Endodermal cell (in vitro differentiated cells): ENCODE measurements at regions not wholly inside any gene's neighbourhood (a gene's known extent, or its start where the extent isn't known, plus 50 kb on each side); places are given as distances from the start of the nearest gene placed in this dataset.

ENCODE experiments used
- DNase-seq: peaks from one replicate; pipeline ENCODE4 v3.0.0-alpha.2; 2017
- H3K27ac ChIP-seq: 2 replicates; pipeline ENCODE4 v1.5.1; 2013; ENCODE audit warnings: mild to moderate bottlenecking, low read depth, low read length, moderate library complexity
- H3K27me3 ChIP-seq: 2 replicates; pipeline ENCODE4 v1.6.1; 2013; ENCODE audit warnings: mild to moderate bottlenecking, low read length, moderate library complexity; ENCODE audit not compliant: insufficient read depth, control insufficient read depth, poor library complexity, severe bottlenecking
- H3K36me3 ChIP-seq: 2 replicates; pipeline ENCODE4 v1.7.0; 2013; ENCODE audit warnings: mild to moderate bottlenecking, low read length, moderate library complexity; ENCODE audit not compliant: control insufficient read depth, insufficient read depth
- H3K4me1 ChIP-seq: one replicate; pipeline ENCODE4 v1.7.0; 2013; ENCODE audit warnings: low read length; ENCODE audit not compliant: control insufficient read depth, insufficient read depth
- H3K4me3 ChIP-seq: 2 replicates; pipeline ENCODE4 v1.5.1; 2013; ENCODE audit warnings: mild to moderate bottlenecking, low read length, moderate library complexity
- H3K9ac ChIP-seq: 2 replicates; pipeline ENCODE4 v1.6.1; 2013; ENCODE audit warnings: mild to moderate bottlenecking, low read length, moderate library complexity; ENCODE audit not compliant: poor library complexity, severe bottlenecking; ENCODE audit errors: extremely low read depth
- H3K9me3 ChIP-seq: 2 replicates; pipeline ENCODE4 v1.6.1; 2013; ENCODE audit warnings: mild to moderate bottlenecking, low read length, moderate library complexity; ENCODE audit not compliant: control insufficient read depth
- H3K27ac Mint-ChIP-seq: 2 replicates; pipeline ENCODE4 v1.8.0; 2020; ENCODE audit warnings: mixed read lengths
- H3K27me3 Mint-ChIP-seq: 2 replicates; pipeline ENCODE4 v1.8.0; 2021; ENCODE audit warnings: mild to moderate bottlenecking, mixed read lengths; ENCODE audit not compliant: insufficient read depth
- H3K36me3 Mint-ChIP-seq: 2 replicates; pipeline ENCODE4 v1.8.0; 2020; ENCODE audit warnings: low read depth, mixed read lengths
- H3K4me1 Mint-ChIP-seq: 2 replicates; pipeline ENCODE4 v1.8.0; 2020; ENCODE audit warnings: mixed read lengths
- H3K4me3 Mint-ChIP-seq: 2 replicates; pipeline ENCODE4 v1.8.0; 2020; ENCODE audit warnings: mild to moderate bottlenecking, moderate library complexity, mixed read lengths
- H3K9me3 Mint-ChIP-seq: 2 replicates; pipeline ENCODE4 v1.8.0; 2020; ENCODE audit warnings: mild to moderate bottlenecking, mixed read lengths
- CTCF ChIP-seq: fragments of 200-600 bp; sonication (generic); conservative IDR thresholded peaks from 2 replicates; pipeline ENCODE4 v1.5.0; 2021; ENCODE audit warnings: antibody characterized with exemption, mild to moderate bottlenecking
- WGBS, 2 experiments: methylation state at CpG; one replicate each; pipeline versions ENCODE4 v1.1.5 to v1.1.7; 2013; ENCODE audit warnings: missing lambda C conversion rate in 2 of 2, mixed read lengths in 1 of 2; ENCODE audit not compliant: insufficient coverage in 1 of 2, insufficient read length in 1 of 2; 5-methylcytosine and 5-hydroxymethylcytosine counted together

- Histone ChIP-seq H3K4me1 (no peaks in the 10 kb centered on the region), H3K27ac (no peak overlapping the region), H3K4me3 (no peak overlapping the region), H3K27me3 (no peaks in the 10 kb centered on the region), H3K36me3 (no peaks in the 10 kb centered on the region), H3K9me3 (peaks cover 6% of the 10 kb centered on the region), H3K9ac (no peak overlapping the region)
- Mint-ChIP-seq H3K36me3 (no peaks in the 10 kb centered on the region), H3K27ac (no peak overlapping the region), H3K4me1 (peaks cover 13% of the 10 kb centered on the region), H3K9me3 (peaks cover 13% of the 10 kb centered on the region), H3K27me3 (peaks cover 6% of the 10 kb centered on the region), H3K4me3 (no peak overlapping the region)
- DNase-seq, result peak; percentile 78
- 57% methylated on average over 4 of the region's 4 CpGs; no CpG with 5 or more reads in 1 of the 2 experiments for WGBS, 2 experiments
- TF ChIP-seq CTCF, result peak; percentile 69
Measured at GRCh38 chr1:5161372-5161771, 507.0 kb downstream of the AJAP1 start.

GRCh38 chr1:5157175-5157574 lies 502.8 kb downstream of the AJAP1 start:
- no peak for TF ChIP-seq CTCF
- 94% methylated on average over 4 of the region's 4 CpGs; no CpG with 5 or more reads in 1 of the 2 experiments for WGBS, 2 experiments
- DNase-seq, result no peak
- Histone ChIP-seq H3K27ac (no peak overlapping the region), H3K36me3 (no peaks in the 10 kb centered on the region), H3K9me3 (peaks cover 31% of the 10 kb centered on the region), H3K4me3 (no peak overlapping the region), H3K4me1 (no peaks in the 10 kb centered on the region), H3K9ac (no peak overlapping the region), H3K27me3 (no peaks in the 10 kb centered on the region)
- peaks cover 48% of the 10 kb centered on the region for H3K9me3 Mint-ChIP-seq
- H3K36me3 Mint-ChIP-seq, result peaks cover 9% of the 10 kb centered on the region
- peaks cover 13% of the 10 kb centered on the region for H3K4me1 Mint-ChIP-seq
- peaks cover 8% of the 10 kb centered on the region for H3K27me3 Mint-ChIP-seq
- H3K4me3 Mint-ChIP-seq, result no peak overlapping the region
- no peak overlapping the region for H3K27ac Mint-ChIP-seq

- no peak overlapping the region for H3K27ac ChIP-seq
- Mint-ChIP-seq H3K27me3 (peaks cover 8% of the 10 kb centered on the region), H3K27ac (no peak overlapping the region), H3K9me3 (peaks cover 48% of the 10 kb centered on the region), H3K36me3 (peaks cover 9% of the 10 kb centered on the region), H3K4me3 (no peak overlapping the region), H3K4me1 (peaks cover 9% of the 10 kb centered on the region)
- no peak for DNase-seq
- WGBS, 2 experiments, result 84 to 90% methylated on average over 2 to 7 of the region's 7 CpGs
- no peaks in the 10 kb centered on the region for H3K36me3 ChIP-seq
- H3K4me3 ChIP-seq, result no peak overlapping the region
- no peaks in the 10 kb centered on the region for H3K27me3 ChIP-seq
- peaks cover 31% of the 10 kb centered on the region for H3K9me3 ChIP-seq
- no peaks in the 10 kb centered on the region for H3K4me1 ChIP-seq
- no peak overlapping the region for H3K9ac ChIP-seq
- TF ChIP-seq CTCF, result no peak
Measured at GRCh38 chr1:5156416-5157120, 502.2 kb downstream of the AJAP1 start.
